Liver (tissue), 8 donors: ENCODE measurements at regions not wholly inside any gene's neighbourhood (a gene's known extent, or its start where the extent isn't known, plus 50 kb on each side); places are given as distances from the start of the nearest gene placed in this dataset.

ENCODE experiments used
- DNase-seq: peaks from one replicate; pipeline ENCODE4 v3.0.0-alpha.2; 2017; ENCODE audit warnings: low spot score
- H3K27ac ChIP-seq, 2 donors: one replicate each; pipeline ENCODE4 v1.7.0; 2013; ENCODE audit warnings: inconsistent platforms in 2 of 2, low read length in 2 of 2, control low read depth in 1 of 2, low read depth in 1 of 2, mild to moderate bottlenecking in 1 of 2
- H3K27me3 ChIP-seq, 4 donors: one replicate each; pipeline versions ENCODE4 v1.6.1 to v1.7.0; 2013; ENCODE audit warnings: low read length in 3 of 4, inconsistent platforms in 1 of 4, mild to moderate bottlenecking in 1 of 4, moderate library complexity in 1 of 4; ENCODE audit not compliant: control insufficient read depth in 4 of 4, insufficient read depth in 4 of 4
- H3K36me3 ChIP-seq, 4 donors: one replicate each; pipeline versions ENCODE4 v1.6.1 to v1.7.0; 2013; ENCODE audit warnings: low read length in 3 of 4, mild to moderate bottlenecking in 3 of 4, low read depth in 1 of 4, moderate library complexity in 1 of 4; ENCODE audit not compliant: control insufficient read depth in 4 of 4, insufficient read depth in 3 of 4
- H3K4me1 ChIP-seq, 4 donors: one replicate each; pipeline versions ENCODE4 v1.6.1 to v1.7.0; 2013; ENCODE audit warnings: low read length in 3 of 4, mild to moderate bottlenecking in 3 of 4, moderate library complexity in 1 of 4; ENCODE audit not compliant: control insufficient read depth in 4 of 4, insufficient read depth in 4 of 4
- H3K4me3 ChIP-seq, 3 donors: one replicate each; pipeline versions ENCODE4 v1.6.1 to v1.7.0; 2013; ENCODE audit warnings: low read length in 3 of 3, control low read depth in 1 of 3, low read depth in 1 of 3, mild to moderate bottlenecking in 1 of 3
- H3K9ac ChIP-seq, 2 donors: one replicate each; pipeline ENCODE4 v1.7.0; 2013; ENCODE audit warnings: low read length in 2 of 2, mild to moderate bottlenecking in 2 of 2, moderate library complexity in 2 of 2, control low read depth in 1 of 2, low read depth in 1 of 2
- H3K9me3 ChIP-seq, 4 donors: one replicate each; pipeline versions ENCODE4 v1.6.1 to v1.7.0; 2013; ENCODE audit warnings: low read length in 3 of 4; ENCODE audit not compliant: control insufficient read depth in 4 of 4
- ATF3 ChIP-seq: IDR thresholded peaks from 2 replicates; pipeline ENCODE4 v1.6.1; 2016; ENCODE audit warnings: antibody characterized with exemption
- CTCF ChIP-seq: fragments of 150-350 bp; IDR thresholded peaks from 2 replicates; pipeline ENCODE4 v1.5.1; 2017; ENCODE audit warnings: improper control_type of control experiment, low read depth, low read length; ENCODE audit not compliant: missing input control
- EGR1 ChIP-seq, 2 donors: IDR thresholded peaks; 2 replicates each; pipeline ENCODE4 v1.6.1; 2016 to 2018; ENCODE audit warnings: antibody characterized with exemption in 2 of 2, low read depth in 2 of 2
- FOXA1 ChIP-seq: IDR thresholded peaks from 2 replicates; pipeline ENCODE4 v1.6.1; 2016; ENCODE audit warnings: antibody characterized with exemption
- FOXA2 ChIP-seq: IDR thresholded peaks from 2 replicates; pipeline ENCODE4 v1.6.1; 2016; ENCODE audit warnings: antibody characterized with exemption
- GABPA ChIP-seq, 2 donors: IDR thresholded peaks in 1 of 2; conservative IDR thresholded peaks in 1 of 2; 2 replicates each; pipeline ENCODE4 v1.6.1; 2016; ENCODE audit warnings: antibody characterized with exemption in 2 of 2, mild to moderate bottlenecking in 1 of 2, moderate library complexity in 1 of 2
- HNF4A ChIP-seq, 2 donors: conservative IDR thresholded peaks; 2 replicates each; pipeline ENCODE4 v1.6.1; 2016; ENCODE audit warnings: antibody characterized with exemption in 2 of 2, mild to moderate bottlenecking in 2 of 2
- HNF4G ChIP-seq: IDR thresholded peaks from 2 replicates; pipeline ENCODE4 v1.6.1; 2016; ENCODE audit warnings: antibody characterized with exemption
- JUND ChIP-seq, 2 donors: IDR thresholded peaks; 2 replicates each; pipeline ENCODE4 v1.6.1; 2016; ENCODE audit warnings: antibody characterized with exemption in 2 of 2
- MAX ChIP-seq: IDR thresholded peaks from 2 replicates; pipeline ENCODE4 v1.6.1; 2016; ENCODE audit warnings: antibody characterized with exemption
- REST ChIP-seq: IDR thresholded peaks from 2 replicates; pipeline ENCODE4 v1.6.1; 2016; ENCODE audit warnings: antibody characterized with exemption, mild to moderate bottlenecking
- RXRA ChIP-seq, 2 donors: IDR thresholded peaks; 2 replicates each; pipeline ENCODE4 v1.6.1; 2017 to 2018; ENCODE audit warnings: antibody characterized with exemption in 2 of 2, mild to moderate bottlenecking in 1 of 2
- SP1 ChIP-seq: IDR thresholded peaks from 2 replicates; pipeline ENCODE4 v1.6.1; 2018; ENCODE audit warnings: antibody characterized with exemption, mild to moderate bottlenecking
- YY1 ChIP-seq: IDR thresholded peaks from 2 replicates; pipeline ENCODE4 v1.6.1; 2016; ENCODE audit warnings: antibody characterized with exemption, mild to moderate bottlenecking
- ZBTB33 ChIP-seq: IDR thresholded peaks from 2 replicates; pipeline ENCODE4 v1.6.1; 2016; ENCODE audit warnings: antibody characterized with exemption
- WGBS: extraction: QIAGEN DNeasy Blood & Tissue Kit; methylation state at CpG from one replicate; pipeline ENCODE4 v1.1.7; 2013; 5-methylcytosine and 5-hydroxymethylcytosine counted together
- donor health status: healthy.
- donor health status: healthy.
- donor health status: healthy.
- donor health status: healthy.
- donor health status: healthy.

- TF ChIP-seq ZBTB33, result no peak
- TF ChIP-seq HNF4A (conservative IDR thresholded peaks at IDR 0.05), result no peak
- TF ChIP-seq RXRA (IDR thresholded peaks at IDR 0.05), result no peak
Measured at GRCh38 chr21:28639737-28640136, 352.9 kb downstream of the LTN1 start (continued).

- Histone ChIP-seq H3K9ac (no peak overlapping the region), H3K4me1 (no peaks in the 10 kb centered on the region), H3K4me3 (no peak overlapping the region), H3K27ac (no peak overlapping the region), H3K36me3 (no peaks in the 10 kb centered on the region), H3K9me3 (no peaks in the 10 kb centered on the region), H3K27me3 (no peaks in the 10 kb centered on the region)
- WGBS, result 80% methylated on average over 9 of the region's 9 CpGs
- DNase-seq, result no peak
- no peak for TF ChIP-seq EGR1 (IDR thresholded peaks at IDR 0.05; ENCODE audit: low read depth in 2 of 2)
- TF ChIP-seq ATF3, result no peak
- TF ChIP-seq ZBTB33, result no peak
- TF ChIP-seq YY1, result no peak
- TF ChIP-seq FOXA2, result no peak
- TF ChIP-seq RXRA (IDR thresholded peaks at IDR 0.05), result no peak
- no peak for TF ChIP-seq CTCF
- TF ChIP-seq HNF4A (conservative IDR thresholded peaks at IDR 0.05), result no peak
- TF ChIP-seq FOXA1, result no peak
- no peak for TF ChIP-seq MAX
- TF ChIP-seq SP1, result no peak
- TF ChIP-seq HNF4G, result no peak
- no peak for TF ChIP-seq JUND (IDR thresholded peaks at IDR 0.05)
- TF ChIP-seq GABPA (IDR thresholded peaks at IDR 0.05 in 1 of 2, conservative IDR thresholded peaks at IDR 0.05 in 1 of 2), result no peak
- TF ChIP-seq REST, result no peak
Measured at GRCh38 chr21:28636752-28637691, 355.7 kb downstream of the LTN1 start.
